Activated CD4-positive, CD25-positive, alpha-beta regulatory T cell treated with anti-CD3 and anti-CD28 coated beads, Interleukin-2, amount 50 U/mL, for 24 hours (primary cell): ENCODE measurements at regions not wholly inside any gene's neighbourhood (a gene's known extent, or its start where the extent isn't known, plus 50 kb on each side); places are given as distances from the start of the nearest gene placed in this dataset.

Source experiments
- ATAC-seq, 2 donors: fragments of 150-1000 bp; cut with Tn5 transposase; one replicate each; pipeline ENCODE4 v1.10.0; 2021; ENCODE audit warnings: mild to moderate bottlenecking in 1 of 2, moderate library complexity in 1 of 2

GRCh38 chr15:80308002-80308401, 56.0 kb upstream of the CTXND1 start:
- ATAC-seq, result no peak

GRCh38 chr15:80309769-80310384, 57.9 kb upstream of the CTXND1 start:
- no peak for ATAC-seq

- no peak for ATAC-seq
Observed at GRCh38 chr15:80310776-80311175, 58.8 kb upstream of the CTXND1 start.

DNA sequence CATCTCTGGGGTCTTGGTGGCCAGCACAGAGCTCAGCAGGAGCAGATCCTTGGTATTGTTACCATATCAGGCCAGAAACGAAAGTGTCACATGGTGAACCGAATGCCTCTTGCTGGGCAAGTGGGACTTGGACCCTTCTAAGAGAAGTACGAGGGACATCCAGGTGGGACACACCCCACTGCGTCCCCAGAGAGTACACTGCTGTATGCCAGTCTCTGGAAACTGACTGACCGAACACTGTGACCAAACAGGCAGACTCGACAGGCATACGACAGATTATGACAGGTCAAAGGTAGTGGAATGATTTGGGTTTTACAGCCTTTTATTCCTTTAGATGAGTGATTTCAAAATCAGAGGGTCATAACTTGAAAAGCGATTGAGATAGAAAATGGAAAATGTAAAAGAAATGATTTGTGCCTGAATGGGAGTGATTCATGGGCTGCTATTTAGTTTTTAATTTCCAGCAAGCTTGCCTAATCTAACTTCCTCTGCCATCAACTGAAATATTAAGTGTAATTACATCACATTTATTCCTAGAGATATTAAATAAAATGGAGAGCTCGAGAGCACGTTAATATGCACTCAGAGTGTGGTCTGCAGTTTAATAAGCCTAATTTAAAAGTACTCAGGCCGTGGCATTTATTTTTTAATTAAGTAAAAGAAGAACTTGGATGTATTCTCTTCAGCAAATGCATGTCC, 63.4 kb upstream of the CTXND1 start:
- ATAC-seq, result no peak

DNA sequence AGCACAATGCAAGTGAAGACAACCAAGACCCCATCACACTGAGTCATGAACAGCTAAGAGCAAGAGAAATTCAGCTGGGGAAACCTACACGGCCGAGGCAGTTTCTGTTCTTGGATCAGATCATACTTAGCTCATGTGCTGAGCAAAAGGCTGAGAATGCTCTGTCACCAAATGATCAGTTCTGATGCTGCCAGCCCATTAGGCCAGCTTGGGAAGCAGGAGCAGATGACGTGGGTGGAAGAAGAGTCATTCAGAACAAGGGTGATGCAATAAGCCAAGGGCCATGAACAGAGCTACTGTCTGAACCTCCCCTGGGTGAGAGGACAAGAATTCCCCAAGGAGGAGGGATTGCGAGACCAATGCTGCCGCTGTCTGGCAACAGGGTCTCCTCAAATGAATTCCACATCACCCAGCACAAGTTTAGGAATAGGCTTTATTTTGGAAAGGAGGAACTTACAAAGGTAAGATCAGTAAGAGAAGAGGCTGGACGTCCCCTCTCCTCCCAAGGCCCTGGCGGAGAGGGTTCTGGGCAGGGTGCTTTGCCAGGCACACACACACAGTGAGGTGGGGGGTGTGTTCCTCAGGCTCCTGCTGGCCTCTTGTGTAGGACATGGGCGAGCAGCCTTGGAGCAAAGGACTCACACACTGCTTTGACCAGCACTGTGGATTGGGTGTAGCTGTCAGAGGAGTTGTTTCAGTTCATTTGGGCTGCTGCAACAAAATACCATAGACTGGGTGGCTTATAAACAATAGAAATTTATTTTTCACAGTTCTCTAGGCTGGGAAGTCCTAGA, 65.6 kb upstream of the CTXND1 start:
- ATAC-seq, result peak in 1 of 2 donors; percentile 17

DNA sequence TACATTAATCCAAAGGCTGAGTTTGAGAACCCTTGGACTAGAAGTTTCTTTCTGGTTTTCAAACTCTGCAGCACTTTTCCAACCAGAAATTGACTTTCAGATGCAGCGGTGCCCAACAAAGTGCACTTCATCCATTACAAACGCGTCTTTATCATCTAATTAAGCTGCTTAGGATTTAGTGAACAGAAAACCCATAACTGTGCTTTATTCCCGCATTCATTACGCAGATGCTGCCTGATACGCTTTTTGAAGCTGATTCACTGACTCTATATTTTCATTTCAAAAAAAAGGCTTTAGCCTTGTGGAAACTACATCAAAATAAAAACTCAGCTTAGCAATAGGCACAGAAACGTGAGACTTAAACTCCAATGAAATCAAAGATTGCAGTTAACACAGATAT, 69.8 kb upstream of the CTXND1 start:
- no peak for ATAC-seq

DNA sequence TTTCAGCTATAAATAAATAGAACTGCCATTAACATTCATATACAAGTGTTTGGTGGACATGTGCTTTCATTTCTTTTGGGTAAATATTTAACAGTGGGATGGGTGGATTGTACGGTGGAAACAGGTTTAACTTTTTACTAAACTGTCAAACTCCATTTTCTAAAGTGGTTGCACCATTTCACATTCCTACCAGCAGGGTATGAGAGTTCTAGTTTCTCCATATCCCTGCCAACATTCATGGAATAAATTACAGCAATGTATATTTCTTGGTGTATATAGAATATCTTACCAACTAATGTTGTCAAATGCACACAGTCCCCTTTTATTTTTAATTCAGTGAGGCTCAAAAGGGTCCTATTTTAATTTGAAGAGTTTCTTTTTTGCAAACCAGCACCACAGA, 71.3 kb upstream of the CTXND1 start:
- ATAC-seq, result no peak

- no peak for ATAC-seq
Observed at GRCh38 chr15:80324545-80325080, 72.6 kb upstream of the CTXND1 start.

- ATAC-seq, result no peak
Observed at GRCh38 chr15:80325206-80325605, 73.2 kb upstream of the CTXND1 start.

DNA sequence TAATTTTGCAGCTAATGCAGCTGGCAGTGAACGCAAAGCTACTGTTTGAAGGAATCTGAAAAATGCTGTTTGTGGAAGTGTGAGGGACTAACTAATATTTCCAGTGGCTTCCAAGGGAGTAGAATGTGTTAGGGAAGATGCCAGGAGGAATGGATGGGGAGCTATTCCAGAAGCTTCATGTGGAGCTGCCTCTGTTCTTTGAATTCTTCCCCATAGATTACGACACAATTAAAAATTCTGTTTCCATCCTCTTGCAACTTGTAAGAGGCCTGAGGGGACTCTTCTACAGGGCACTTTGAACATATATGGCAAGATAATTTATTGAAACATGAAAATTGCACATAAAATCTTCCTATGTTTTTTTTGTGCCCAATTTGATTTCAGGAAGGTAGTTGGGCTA, 74.3 kb upstream of the CTXND1 start:
- ATAC-seq, result no peak

DNA sequence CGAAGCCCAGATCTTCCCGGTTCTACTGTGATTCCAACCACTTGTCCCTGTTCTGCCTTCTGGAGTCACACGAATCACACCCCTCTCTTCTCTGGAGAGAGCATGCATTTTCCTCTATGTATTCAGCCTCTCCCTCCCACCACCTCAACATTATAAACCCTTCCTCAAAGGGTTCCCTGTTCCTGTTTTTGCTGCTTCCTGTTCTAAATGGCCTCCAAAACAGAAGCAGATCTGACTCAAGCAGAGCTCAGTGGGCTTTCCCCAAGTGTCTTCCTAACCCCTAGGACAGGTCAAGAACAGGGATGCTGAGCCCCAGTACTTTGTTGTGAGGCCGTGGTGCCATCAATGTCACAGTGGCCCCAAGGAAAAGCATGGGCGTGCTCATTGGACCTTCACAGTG, 75.7 kb upstream of the ARNT2 start:
- ATAC-seq, result no peak

DNA sequence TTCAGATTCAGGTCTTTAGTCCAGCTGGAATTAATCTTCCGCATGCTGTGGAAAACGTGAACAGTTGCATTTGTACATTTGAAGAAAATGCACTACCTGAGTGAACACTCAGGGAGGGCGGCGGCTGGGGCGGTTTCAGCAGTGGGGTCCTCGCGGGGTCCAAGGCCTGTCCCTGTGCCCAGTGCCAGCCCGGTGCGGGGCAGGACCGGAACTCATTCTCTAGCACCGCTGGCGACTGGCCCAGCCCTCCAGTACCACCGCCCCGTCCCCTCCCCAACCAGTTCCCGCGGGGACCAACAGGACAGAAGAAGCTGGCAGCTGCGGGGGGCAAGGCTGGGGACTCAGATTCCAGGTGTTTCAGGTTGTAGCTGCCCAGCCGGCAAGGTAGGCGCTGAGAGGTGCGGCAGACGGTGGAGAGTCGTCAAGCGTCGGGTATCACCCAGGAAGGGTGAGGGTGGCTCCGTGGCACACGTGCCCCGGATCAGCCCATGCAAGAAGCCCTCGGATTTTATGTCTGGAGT, 72.2 kb upstream of the ARNT2 start:
- ATAC-seq, result no peak

- ATAC-seq, result no peak
Observed at GRCh38 chr15:80333261-80333660, 70.9 kb upstream of the ARNT2 start.

DNA sequence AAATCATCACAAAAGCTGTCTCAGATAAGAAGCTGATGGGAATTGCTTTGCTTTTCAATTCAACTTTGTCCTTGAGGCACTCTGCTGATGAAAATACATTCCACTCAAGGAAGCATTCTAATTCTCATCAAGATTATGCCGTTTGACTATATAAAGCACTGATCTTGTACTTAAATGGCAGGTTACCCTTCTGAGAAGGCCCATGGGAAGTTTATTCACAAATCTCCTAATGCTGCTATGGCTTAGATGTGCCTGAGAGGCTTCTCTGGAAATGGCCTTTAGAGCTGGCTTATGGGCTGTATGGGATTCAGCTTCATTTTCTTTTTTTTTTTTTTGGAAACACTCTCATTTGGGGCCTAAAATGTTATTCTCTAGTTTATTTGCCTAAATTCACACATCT, 69.7 kb upstream of the ARNT2 start:
- no peak for ATAC-seq

DNA sequence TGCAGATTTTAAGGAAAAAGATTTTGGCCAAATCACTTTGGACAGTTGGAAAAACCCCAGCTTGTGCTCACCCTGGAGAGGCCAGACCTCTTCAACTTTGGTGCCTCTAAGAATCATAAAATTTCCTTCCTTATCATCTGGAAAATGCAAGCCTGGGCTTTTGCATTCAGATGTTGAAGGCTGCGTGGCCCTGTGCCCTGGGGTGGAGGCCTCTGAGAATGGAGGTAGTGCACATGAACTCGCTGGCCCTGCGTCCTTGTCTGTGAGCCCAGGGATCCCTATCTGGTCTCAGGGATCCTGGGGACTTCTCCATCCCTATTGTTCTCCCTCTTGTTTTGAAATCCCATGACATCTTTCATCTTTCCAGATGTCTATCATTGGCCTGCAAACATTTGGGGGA, 64.6 kb upstream of the ARNT2 start:
- ATAC-seq, result no peak

DNA sequence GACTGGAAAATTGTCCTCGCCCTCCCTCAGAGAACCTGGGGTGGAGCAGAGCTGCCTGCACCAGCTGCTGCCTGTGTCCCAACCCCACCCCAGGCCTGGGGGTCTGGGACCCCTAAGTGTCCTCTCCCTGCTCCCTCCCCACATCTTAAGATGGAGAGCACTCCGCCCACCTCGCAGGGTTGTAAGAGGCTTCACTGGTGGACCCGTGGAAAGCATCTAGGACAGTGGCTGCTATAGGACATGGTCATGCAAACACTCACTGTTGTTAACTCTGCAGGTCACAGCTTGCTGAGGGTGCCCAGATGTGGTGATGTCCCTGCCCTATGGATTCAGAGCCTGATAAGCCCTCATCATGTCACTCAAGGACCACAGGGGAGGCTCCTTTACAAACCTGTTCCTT, 62.0 kb upstream of the ARNT2 start:
- ATAC-seq, result no peak

- no peak for ATAC-seq
Observed at GRCh38 chr15:80343554-80343992, 60.6 kb upstream of the ARNT2 start.

- no peak for ATAC-seq
Observed at GRCh38 chr15:80350941-80351610, 53.1 kb upstream of the ARNT2 start.
